ENCODE measurements at regions not wholly inside any gene's neighbourhood (a gene's known extent, or its start where the extent isn't known, plus 50 kb on each side); places are given as distances from the start of the nearest gene placed in this dataset.

DNA sequence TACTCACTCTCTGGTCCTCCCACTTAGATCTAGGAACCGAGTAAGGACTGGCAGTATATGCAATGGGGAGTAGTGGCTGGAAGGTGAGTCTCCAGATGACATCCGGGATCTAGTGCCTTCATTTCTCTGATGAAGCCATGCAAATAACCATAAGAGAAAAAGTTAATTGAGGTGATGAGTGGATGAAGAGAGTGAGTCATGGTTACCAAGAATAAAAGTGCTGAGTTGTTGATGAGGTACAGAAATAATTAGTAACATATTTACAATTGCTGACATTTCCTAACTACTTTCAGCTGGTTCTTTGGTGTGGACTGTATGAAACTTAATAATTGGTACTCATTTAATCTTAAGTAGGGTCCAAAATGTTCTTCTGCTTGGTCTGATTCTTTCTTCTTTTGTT is 146.7 kb upstream of the PITX2 start:
- no peaks in the 10 kb centered on the region for H3K27me3 ChIP-seq (ENCODE audit: control insufficient read depth, insufficient read depth, low read length)
- no peak overlapping the region for H3K4me3 ChIP-seq (ENCODE audit: low read length)
- no peak overlapping the region for H3K27ac ChIP-seq (ENCODE audit: low read length)
- no peak for DNase-seq (ENCODE audit: low read depth, low spot score)
- H3K36me3 ChIP-seq (ENCODE audit: control insufficient read depth, insufficient read depth, low read length): no peaks in the 10 kb centered on the region
- whole genome bisulfite sequencing (ENCODE audit: insufficient coverage, insufficient read length): no CpG with 5 or more reads among the region's 2 CpGs
- no peaks in the 10 kb centered on the region for H3K4me1 ChIP-seq (ENCODE audit: control insufficient read depth, insufficient read depth, low read length)
- no peaks in the 10 kb centered on the region for H3K9me3 ChIP-seq (ENCODE audit: control insufficient read depth, insufficient read depth, low read length)

GRCh38 chr4:110770353-110770752 is 147.5 kb upstream of the PITX2 start:
- DNase-seq (ENCODE audit: low read depth, low spot score): no peak
- Histone ChIP-seq H3K27me3 (ENCODE audit: control insufficient read depth, insufficient read depth, low read length) (no peaks in the 10 kb centered on the region), H3K4me1 (ENCODE audit: control insufficient read depth, insufficient read depth, low read length) (no peaks in the 10 kb centered on the region), H3K9me3 (ENCODE audit: control insufficient read depth, insufficient read depth, low read length) (no peaks in the 10 kb centered on the region), H3K4me3 (ENCODE audit: low read length) (no peak overlapping the region), H3K27ac (ENCODE audit: low read length) (no peak overlapping the region), H3K36me3 (ENCODE audit: control insufficient read depth, insufficient read depth, low read length) (no peaks in the 10 kb centered on the region)
- WGBS (ENCODE audit: insufficient coverage, insufficient read length): no CpG with 5 or more reads among the region's 3 CpGs

DNA sequence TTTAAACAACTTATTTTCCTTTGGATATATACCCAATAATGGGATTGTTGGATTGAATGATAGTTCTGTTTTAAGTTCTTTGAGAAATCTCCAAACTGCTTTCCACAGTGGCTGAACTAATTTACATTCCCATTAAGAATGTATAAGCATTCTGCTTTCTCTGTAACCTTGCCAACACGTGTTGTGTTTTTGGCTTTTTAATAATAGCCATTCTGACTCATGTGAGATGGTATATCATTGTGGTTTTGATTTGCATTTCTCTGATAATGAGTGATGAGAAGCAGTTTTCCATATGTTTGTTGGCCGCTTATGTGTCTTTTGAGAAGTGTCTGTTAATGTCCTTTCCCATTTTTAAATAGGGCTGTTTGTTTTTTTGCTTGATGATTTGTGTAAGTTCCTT is 155.6 kb upstream of the PITX2 start:
- H3K4me3 ChIP-seq (ENCODE audit: low read length): no peak overlapping the region
- no peak for DNase-seq (ENCODE audit: low read depth, low spot score)
- no CpG with 5 or more reads among the region's 2 CpGs for WGBS (ENCODE audit: insufficient coverage, insufficient read length)
- H3K36me3 ChIP-seq (ENCODE audit: control insufficient read depth, insufficient read depth, low read length): no peaks in the 10 kb centered on the region
- no peak overlapping the region for H3K27ac ChIP-seq (ENCODE audit: low read length)
- no peaks in the 10 kb centered on the region for H3K27me3 ChIP-seq (ENCODE audit: control insufficient read depth, insufficient read depth, low read length)
- H3K4me1 ChIP-seq (ENCODE audit: control insufficient read depth, insufficient read depth, low read length): no peaks in the 10 kb centered on the region
- H3K9me3 ChIP-seq (ENCODE audit: control insufficient read depth, insufficient read depth, low read length): no peaks in the 10 kb centered on the region

DNA sequence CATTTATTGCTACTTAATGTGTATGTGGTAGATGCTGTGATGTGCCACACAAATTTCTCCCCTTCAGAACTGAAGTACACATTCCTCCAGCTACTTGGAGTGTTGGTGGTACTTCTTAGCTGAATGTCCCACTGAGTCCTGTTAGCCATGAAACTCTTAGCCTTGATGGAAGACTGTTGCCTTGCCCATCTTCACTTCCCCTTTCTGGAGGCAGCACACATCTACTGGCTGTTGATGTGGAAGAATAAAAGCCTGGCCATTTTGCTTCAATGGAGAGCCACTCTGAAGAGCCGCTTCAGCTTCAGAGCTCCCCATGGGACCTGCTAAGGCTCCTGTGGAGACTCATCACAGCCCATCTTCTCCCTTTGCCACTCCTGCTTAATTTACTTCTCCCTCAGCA is 157.7 kb upstream of the PITX2 start:
- Histone ChIP-seq H3K27me3 (ENCODE audit: control insufficient read depth, insufficient read depth, low read length) (no peaks in the 10 kb centered on the region), H3K36me3 (ENCODE audit: control insufficient read depth, insufficient read depth, low read length) (no peaks in the 10 kb centered on the region), H3K27ac (ENCODE audit: low read length) (no peak overlapping the region), H3K4me1 (ENCODE audit: control insufficient read depth, insufficient read depth, low read length) (no peaks in the 10 kb centered on the region), H3K4me3 (ENCODE audit: low read length) (no peak overlapping the region), H3K9me3 (ENCODE audit: control insufficient read depth, insufficient read depth, low read length) (no peaks in the 10 kb centered on the region)
- no CpG with 5 or more reads among the region's 1 CpG for WGBS (ENCODE audit: insufficient coverage, insufficient read length)
- DNase-seq (ENCODE audit: low read depth, low spot score): no peak

- Histone ChIP-seq H3K9me3 (ENCODE audit: control insufficient read depth, insufficient read depth, low read length) (no peaks in the 10 kb centered on the region), H3K4me3 (ENCODE audit: low read length) (no peak overlapping the region), H3K27ac (ENCODE audit: low read length) (no peak overlapping the region), H3K4me1 (ENCODE audit: control insufficient read depth, insufficient read depth, low read length) (no peaks in the 10 kb centered on the region), H3K27me3 (ENCODE audit: control insufficient read depth, insufficient read depth, low read length) (no peaks in the 10 kb centered on the region), H3K36me3 (ENCODE audit: control insufficient read depth, insufficient read depth, low read length) (no peaks in the 10 kb centered on the region)
- no peak for DNase-seq (ENCODE audit: low read depth, low spot score)
- WGBS (ENCODE audit: insufficient coverage, insufficient read length): no CpG with 5 or more reads among the region's 4 CpGs
Measured at GRCh38 chr4:110781944-110782343, 159.1 kb upstream of the PITX2 start.

DNA sequence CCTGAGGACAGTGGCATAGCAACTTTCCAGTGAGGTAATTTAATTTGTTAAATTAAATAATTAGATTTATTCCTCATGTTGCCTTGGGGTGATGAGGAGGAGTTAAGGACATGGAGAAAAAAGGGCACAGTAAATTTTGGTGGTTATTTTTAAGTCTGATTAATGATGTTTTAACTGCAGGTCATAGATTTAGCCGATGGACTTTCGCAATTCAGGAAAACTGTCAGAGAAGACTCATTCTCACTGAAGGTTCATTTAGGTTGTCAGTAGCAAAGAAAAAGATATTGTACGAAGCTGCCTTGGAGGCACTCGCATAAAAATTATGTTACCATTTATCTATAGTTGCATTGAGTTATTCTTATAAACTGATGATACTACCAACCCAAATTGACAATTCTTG is 164.2 kb upstream of the PITX2 start:
- H3K9me3 ChIP-seq (ENCODE audit: control insufficient read depth, insufficient read depth, low read length): no peaks in the 10 kb centered on the region
- DNase-seq (ENCODE audit: low read depth, low spot score): no peak
- no CpG with 5 or more reads among the region's 4 CpGs for WGBS (ENCODE audit: insufficient coverage, insufficient read length)
- no peaks in the 10 kb centered on the region for H3K36me3 ChIP-seq (ENCODE audit: control insufficient read depth, insufficient read depth, low read length)
- H3K4me3 ChIP-seq (ENCODE audit: low read length): no peak overlapping the region
- H3K27me3 ChIP-seq (ENCODE audit: control insufficient read depth, insufficient read depth, low read length): no peaks in the 10 kb centered on the region
- no peaks in the 10 kb centered on the region for H3K4me1 ChIP-seq (ENCODE audit: control insufficient read depth, insufficient read depth, low read length)
- H3K27ac ChIP-seq (ENCODE audit: low read length): no peak overlapping the region

GRCh38 chr4:110787707-110788106 is 164.8 kb upstream of the PITX2 start:
- no peaks in the 10 kb centered on the region for H3K27me3 ChIP-seq (ENCODE audit: control insufficient read depth, insufficient read depth, low read length)
- no peak for DNase-seq (ENCODE audit: low read depth, low spot score)
- WGBS (ENCODE audit: insufficient coverage, insufficient read length): no CpG with 5 or more reads among the region's 3 CpGs
- H3K4me3 ChIP-seq (ENCODE audit: low read length): no peak overlapping the region
- H3K4me1 ChIP-seq (ENCODE audit: control insufficient read depth, insufficient read depth, low read length): no peaks in the 10 kb centered on the region
- no peaks in the 10 kb centered on the region for H3K36me3 ChIP-seq (ENCODE audit: control insufficient read depth, insufficient read depth, low read length)
- no peaks in the 10 kb centered on the region for H3K9me3 ChIP-seq (ENCODE audit: control insufficient read depth, insufficient read depth, low read length)
- no peak overlapping the region for H3K27ac ChIP-seq (ENCODE audit: low read length)

GRCh38 chr4:110788302-110788701 is 165.4 kb upstream of the PITX2 start:
- no peaks in the 10 kb centered on the region for H3K9me3 ChIP-seq (ENCODE audit: control insufficient read depth, insufficient read depth, low read length)
- DNase-seq (ENCODE audit: low read depth, low spot score): no peak
- WGBS (ENCODE audit: insufficient coverage, insufficient read length): 100% methylated on average over 1 of the region's 3 CpGs
- H3K4me3 ChIP-seq (ENCODE audit: low read length): no peak overlapping the region
- no peaks in the 10 kb centered on the region for H3K27me3 ChIP-seq (ENCODE audit: control insufficient read depth, insufficient read depth, low read length)
- H3K4me1 ChIP-seq (ENCODE audit: control insufficient read depth, insufficient read depth, low read length): no peaks in the 10 kb centered on the region
- H3K36me3 ChIP-seq (ENCODE audit: control insufficient read depth, insufficient read depth, low read length): no peaks in the 10 kb centered on the region
- H3K27ac ChIP-seq (ENCODE audit: low read length): no peak overlapping the region

GRCh38 chr4:110792036-110792435 is 169.2 kb upstream of the PITX2 start:
- H3K9me3 ChIP-seq (ENCODE audit: control insufficient read depth, insufficient read depth, low read length): no peaks in the 10 kb centered on the region
- H3K27me3 ChIP-seq (ENCODE audit: control insufficient read depth, insufficient read depth, low read length): no peaks in the 10 kb centered on the region
- no peaks in the 10 kb centered on the region for H3K4me1 ChIP-seq (ENCODE audit: control insufficient read depth, insufficient read depth, low read length)
- WGBS (ENCODE audit: insufficient coverage, insufficient read length): no CpG with 5 or more reads among the region's 1 CpG
- H3K36me3 ChIP-seq (ENCODE audit: control insufficient read depth, insufficient read depth, low read length): no peaks in the 10 kb centered on the region
- no peak overlapping the region for H3K27ac ChIP-seq (ENCODE audit: low read length)
- no peak for DNase-seq (ENCODE audit: low read depth, low spot score)
- no peak overlapping the region for H3K4me3 ChIP-seq (ENCODE audit: low read length)

DNA sequence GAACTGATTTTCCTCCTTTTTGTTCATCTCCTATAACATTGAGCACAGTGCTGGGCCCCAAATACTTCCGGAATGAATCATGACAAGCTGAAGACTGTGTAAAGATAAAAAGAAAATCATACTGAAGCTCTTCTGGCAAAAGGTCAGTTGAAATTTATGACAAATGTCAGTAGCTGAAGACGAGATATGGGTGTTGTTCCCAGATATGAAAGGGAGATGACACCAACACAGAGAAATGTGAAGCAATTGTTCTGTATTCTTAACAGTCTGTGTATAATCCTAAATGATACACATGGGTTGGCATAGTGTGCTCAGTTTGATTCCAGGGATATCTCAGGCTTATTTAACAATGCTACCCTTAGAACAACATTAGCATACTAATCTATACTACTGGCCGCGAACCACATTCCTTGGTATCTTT is 170.5 kb upstream of the PITX2 start:
- Histone ChIP-seq H3K4me3 (ENCODE audit: low read length) (no peak overlapping the region), H3K27me3 (ENCODE audit: control insufficient read depth, insufficient read depth, low read length) (no peaks in the 10 kb centered on the region), H3K9me3 (ENCODE audit: control insufficient read depth, insufficient read depth, low read length) (no peaks in the 10 kb centered on the region), H3K4me1 (ENCODE audit: control insufficient read depth, insufficient read depth, low read length) (no peaks in the 10 kb centered on the region), H3K27ac (ENCODE audit: low read length) (no peak overlapping the region), H3K36me3 (ENCODE audit: control insufficient read depth, insufficient read depth, low read length) (no peaks in the 10 kb centered on the region)
- no CpG with 5 or more reads among the region's 4 CpGs for WGBS (ENCODE audit: insufficient coverage, insufficient read length)
- DNase-seq (ENCODE audit: low read depth, low spot score): no peak

- Histone ChIP-seq H3K4me3 (ENCODE audit: low read length) (no peak overlapping the region), H3K27me3 (ENCODE audit: control insufficient read depth, insufficient read depth, low read length) (no peaks in the 10 kb centered on the region), H3K9me3 (ENCODE audit: control insufficient read depth, insufficient read depth, low read length) (no peaks in the 10 kb centered on the region), H3K27ac (ENCODE audit: low read length) (no peak overlapping the region), H3K4me1 (ENCODE audit: control insufficient read depth, insufficient read depth, low read length) (no peaks in the 10 kb centered on the region), H3K36me3 (ENCODE audit: control insufficient read depth, insufficient read depth, low read length) (no peaks in the 10 kb centered on the region)
- DNase-seq (ENCODE audit: low read depth, low spot score): peak; percentile 9
- WGBS (ENCODE audit: insufficient coverage, insufficient read length): no CpG with 5 or more reads among the region's 5 CpGs
Measured at GRCh38 chr4:110793890-110794554, 171.1 kb upstream of the PITX2 start.

Measured in iPS DF 6.9 (cell line).